Hepatocyte (in vitro differentiated cells): ENCODE measurements at regions not wholly inside any gene's neighbourhood (a gene's known extent, or its start where the extent isn't known, plus 50 kb on each side); places are given as distances from the start of the nearest gene placed in this dataset.

Source experiments
- DNase-seq: peaks from one replicate; pipeline ENCODE4 v3.0.0-alpha.2; 2016; ENCODE audit warnings: low spot score
- H2AFZ ChIP-seq: fragments of 200-600 bp; sonication (generic); 2 replicates; pipeline ENCODE4 v1.6.0; 2016; ENCODE audit warnings: antibody characterized with exemption, mild to moderate bottlenecking
- H3K27ac ChIP-seq: fragments of 200-600 bp; sonication (generic); 2 replicates; pipeline ENCODE4 v1.5.1; 2016; ENCODE audit warnings: mild to moderate bottlenecking
- H3K27me3 ChIP-seq: fragments of 200-600 bp; sonication (generic); 2 replicates; pipeline ENCODE4 v1.6.1; 2016
- H3K36me3 ChIP-seq: fragments of 200-600 bp; sonication (generic); replicated peaks from 2 replicates; pipeline ENCODE4 v1.5.1; 2016; ENCODE audit warnings: low read depth; ENCODE audit not compliant: insufficient read depth
- H3K4me1 ChIP-seq: fragments of 200-600 bp; sonication (generic); 2 replicates; pipeline ENCODE4 v1.5.1; 2016; ENCODE audit warnings: mild to moderate bottlenecking, moderate library complexity; ENCODE audit not compliant: insufficient read depth
- H3K4me2 ChIP-seq: fragments of 200-600 bp; sonication (generic); 2 replicates; pipeline ENCODE4 v1.6.0; 2016
- H3K4me3 ChIP-seq: fragments of 200-600 bp; sonication (generic); 2 replicates; pipeline ENCODE4 v1.5.1; 2016; ENCODE audit warnings: mild to moderate bottlenecking
- H3K79me2 ChIP-seq: fragments of 200-600 bp; sonication (generic); 2 replicates; pipeline ENCODE4 v1.6.0; 2017; ENCODE audit warnings: mild to moderate bottlenecking
- H3K9me2 ChIP-seq: fragments of 200-600 bp; sonication (generic); replicated peaks from 2 replicates; pipeline ENCODE4 v1.6.0; 2017; ENCODE audit warnings: mild to moderate bottlenecking; ENCODE audit not compliant: insufficient read depth
- H3K9me3 ChIP-seq: fragments of 200-600 bp; sonication (generic); 2 replicates; pipeline ENCODE4 v1.5.1; 2016; ENCODE audit warnings: low read depth, mild to moderate bottlenecking
- H4K20me1 ChIP-seq: fragments of 200-600 bp; sonication (generic); 2 replicates; pipeline ENCODE4 v1.6.0; 2016; ENCODE audit warnings: mild to moderate bottlenecking; ENCODE audit not compliant: insufficient read depth, poor library complexity, severe bottlenecking
- EZH2 ChIP-seq: fragments of 200-600 bp; sonication (generic); IDR thresholded peaks from 2 replicates; pipeline ENCODE4 v1.6.1; 2016; ENCODE audit warnings: antibody characterized with exemption, mild to moderate bottlenecking, borderline replicate concordance
- EZH2phosphoT487 ChIP-seq: fragments of 200-600 bp; sonication (generic); IDR thresholded peaks from one replicate; pipeline ENCODE4 v1.6.1; 2018; ENCODE audit warnings: antibody characterized with exemption, mild to moderate bottlenecking, low read depth, moderate library complexity; ENCODE audit not compliant: unreplicated experiment, severe bottlenecking
- WGBS: methylation state at CpG from one replicate; pipeline ENCODE4 v1.1.6; 2016; ENCODE audit warnings: low lambda C conversion rate; ENCODE audit errors: missing lambda C conversion rate; 5-methylcytosine and 5-hydroxymethylcytosine counted together
- TF ChIP-seq, protein P1 (sequence below): fragments of 200-600 bp; sonication (generic); IDR thresholded peaks from 2 replicates; pipeline ENCODE4 v1.5.1; 2016; ENCODE audit warnings: antibody characterized with exemption, mild to moderate bottlenecking; ENCODE audit not compliant: poor library complexity

DNA sequence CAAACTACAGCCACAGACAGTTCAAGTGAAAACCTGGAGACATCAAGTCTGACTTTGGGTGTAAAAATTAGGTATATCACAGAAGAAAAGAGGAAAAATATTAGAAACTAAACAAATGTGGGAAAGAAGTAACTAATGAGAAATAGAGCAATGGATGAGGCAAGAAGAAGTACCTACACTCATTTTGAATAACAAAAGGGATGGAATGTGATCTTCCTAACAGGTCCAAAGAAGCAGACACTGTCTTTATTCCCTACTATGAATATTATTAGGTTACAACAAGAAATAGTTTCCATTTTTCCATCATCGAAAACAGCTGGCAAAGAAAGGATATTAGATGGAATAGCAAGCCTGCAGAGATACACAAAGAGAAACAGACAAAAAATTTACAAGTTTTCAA lies 486.3 kb upstream of the FSHR start:
- Histone ChIP-seq H3K4me2 (no peak overlapping the region), H3K27ac (no peak overlapping the region), H3K4me1 (no peaks in the 10 kb centered on the region), H3K27me3 (no peaks in the 10 kb centered on the region), H3K79me2 (no peaks in the 10 kb centered on the region), H3K9me3 (no peaks in the 10 kb centered on the region), H2AFZ (no peak overlapping the region), H4K20me1 (no peaks in the 10 kb centered on the region), H3K9me2 (no peaks in the 10 kb centered on the region), H3K4me3 (no peak overlapping the region), H3K36me3 (no peaks in the 10 kb centered on the region)
- no peak for DNase-seq
- WGBS, result 86% methylated on average over 1 of the region's 1 CpG
- TF ChIP-seq, protein P1, sequence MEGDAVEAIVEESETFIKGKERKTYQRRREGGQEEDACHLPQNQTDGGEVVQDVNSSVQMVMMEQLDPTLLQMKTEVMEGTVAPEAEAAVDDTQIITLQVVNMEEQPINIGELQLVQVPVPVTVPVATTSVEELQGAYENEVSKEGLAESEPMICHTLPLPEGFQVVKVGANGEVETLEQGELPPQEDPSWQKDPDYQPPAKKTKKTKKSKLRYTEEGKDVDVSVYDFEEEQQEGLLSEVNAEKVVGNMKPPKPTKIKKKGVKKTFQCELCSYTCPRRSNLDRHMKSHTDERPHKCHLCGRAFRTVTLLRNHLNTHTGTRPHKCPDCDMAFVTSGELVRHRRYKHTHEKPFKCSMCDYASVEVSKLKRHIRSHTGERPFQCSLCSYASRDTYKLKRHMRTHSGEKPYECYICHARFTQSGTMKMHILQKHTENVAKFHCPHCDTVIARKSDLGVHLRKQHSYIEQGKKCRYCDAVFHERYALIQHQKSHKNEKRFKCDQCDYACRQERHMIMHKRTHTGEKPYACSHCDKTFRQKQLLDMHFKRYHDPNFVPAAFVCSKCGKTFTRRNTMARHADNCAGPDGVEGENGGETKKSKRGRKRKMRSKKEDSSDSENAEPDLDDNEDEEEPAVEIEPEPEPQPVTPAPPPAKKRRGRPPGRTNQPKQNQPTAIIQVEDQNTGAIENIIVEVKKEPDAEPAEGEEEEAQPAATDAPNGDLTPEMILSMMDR, result no peak
- TF ChIP-seq EZH2 (no peak), EZH2phosphoT487 (no peak)

DNA sequence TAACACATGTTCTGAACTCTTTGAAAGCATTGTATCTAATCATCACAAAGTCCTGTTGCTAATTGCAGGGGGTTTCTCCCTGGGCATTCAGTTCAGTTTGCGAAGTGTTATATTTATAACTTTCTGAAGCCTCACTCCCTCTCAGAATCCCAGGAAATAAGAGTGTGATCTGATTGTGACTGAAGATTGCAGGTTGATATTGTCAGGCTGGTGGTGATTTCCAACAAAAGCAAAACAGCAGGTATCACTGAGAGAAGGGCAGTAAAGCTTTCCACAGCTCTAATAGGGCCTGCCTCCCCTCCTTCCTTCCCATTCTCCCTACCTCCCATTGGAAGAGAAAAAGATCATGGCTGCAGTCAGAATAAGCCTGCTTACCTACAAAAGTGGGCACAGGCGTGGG lies 466.7 kb upstream of the FSHR start:
- WGBS, result 80% methylated on average over 2 of the region's 2 CpGs
- H3K4me2 ChIP-seq, result no peak overlapping the region
- H3K79me2 ChIP-seq, result no peaks in the 10 kb centered on the region
- no peak overlapping the region for H3K4me3 ChIP-seq
- no peaks in the 10 kb centered on the region for H3K9me2 ChIP-seq
- no peaks in the 10 kb centered on the region for H3K9me3 ChIP-seq
- H3K36me3 ChIP-seq, result no peaks in the 10 kb centered on the region
- TF ChIP-seq, protein P1, result no peak
- TF ChIP-seq EZH2, result no peak
- TF ChIP-seq EZH2phosphoT487, result no peak
- no peak overlapping the region for H2AFZ ChIP-seq
- no peak for DNase-seq
- no peak overlapping the region for H3K27ac ChIP-seq
- H4K20me1 ChIP-seq, result no peaks in the 10 kb centered on the region
- no peaks in the 10 kb centered on the region for H3K27me3 ChIP-seq
- no peaks in the 10 kb centered on the region for H3K4me1 ChIP-seq

DNA sequence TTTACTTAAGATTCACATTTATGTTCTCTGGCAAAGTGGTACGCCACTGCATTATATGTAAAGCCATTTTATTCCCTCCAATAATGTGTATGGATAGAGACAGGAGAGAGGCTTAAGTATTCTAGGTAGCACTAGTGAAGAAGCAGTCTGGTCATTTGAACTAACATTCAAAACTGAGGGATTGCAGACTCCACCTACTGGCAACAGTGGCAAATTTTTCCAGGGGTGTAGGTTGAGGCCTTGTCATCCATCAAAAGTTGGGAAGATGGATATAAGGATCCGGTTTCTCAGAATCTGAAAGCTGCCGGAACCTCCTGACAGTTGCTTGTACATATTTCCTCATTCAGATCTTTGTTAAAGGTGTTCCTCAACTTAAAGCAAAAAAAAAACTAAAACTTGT lies 465.5 kb upstream of the FSHR start:
- Histone ChIP-seq H3K4me3 (no peak overlapping the region), H4K20me1 (no peaks in the 10 kb centered on the region), H3K4me2 (no peak overlapping the region), H3K79me2 (no peaks in the 10 kb centered on the region), H3K27ac (no peak overlapping the region), H3K9me3 (no peaks in the 10 kb centered on the region), H2AFZ (no peak overlapping the region), H3K4me1 (no peaks in the 10 kb centered on the region), H3K36me3 (no peaks in the 10 kb centered on the region), H3K9me2 (no peaks in the 10 kb centered on the region), H3K27me3 (no peaks in the 10 kb centered on the region)
- TF ChIP-seq EZH2, result no peak
- TF ChIP-seq, protein P1, result peak; percentile 10
- WGBS, result 93% methylated on average over 3 of the region's 3 CpGs
- DNase-seq, result peak; percentile 8

DNA sequence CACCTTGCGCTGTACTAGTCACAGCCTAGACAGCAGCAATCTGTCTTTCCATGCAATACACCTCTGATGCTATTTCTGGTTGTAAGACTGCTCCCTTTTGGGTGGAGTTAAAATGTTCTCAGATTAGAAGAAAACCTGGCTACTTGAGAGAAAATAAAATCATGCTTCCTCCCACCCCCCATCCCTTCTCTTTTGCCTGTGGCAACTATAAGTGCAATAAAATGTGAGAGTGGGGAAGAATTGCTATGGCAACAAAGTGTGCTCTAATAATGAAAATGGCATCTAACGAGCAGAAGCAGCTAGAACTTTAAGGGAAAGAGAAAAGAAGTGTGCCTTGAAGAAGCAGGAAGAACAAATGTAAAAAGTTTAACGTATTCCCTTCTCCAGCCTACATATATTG lies 464.2 kb upstream of the FSHR start:
- H3K4me2 ChIP-seq, result no peak overlapping the region
- no peak overlapping the region for H3K4me3 ChIP-seq
- H3K9me2 ChIP-seq, result no peaks in the 10 kb centered on the region
- H3K9me3 ChIP-seq, result no peaks in the 10 kb centered on the region
- H3K4me1 ChIP-seq, result no peaks in the 10 kb centered on the region
- no peak overlapping the region for H2AFZ ChIP-seq
- H4K20me1 ChIP-seq, result no peaks in the 10 kb centered on the region
- TF ChIP-seq EZH2, result no peak
- TF ChIP-seq EZH2phosphoT487, result no peak
- TF ChIP-seq, protein P1, result no peak
- 69% methylated on average over 3 of the region's 3 CpGs for WGBS
- no peaks in the 10 kb centered on the region for H3K79me2 ChIP-seq
- no peak for DNase-seq
- no peaks in the 10 kb centered on the region for H3K36me3 ChIP-seq
- no peak overlapping the region for H3K27ac ChIP-seq
- no peaks in the 10 kb centered on the region for H3K27me3 ChIP-seq
